GM11168 (cell line): ENCODE measurements at regions not wholly inside any gene's neighbourhood (a gene's known extent, or its start where the extent isn't known, plus 50 kb on each side); places are given as distances from the start of the nearest gene placed in this dataset.

ENCODE experiments used
- in situ Hi-C: fragments of 300-500 bp; cut with MboI; formaldehyde crosslinking; loops from one replicate; pipeline ENCODE4 v1.12.0; 2022; ENCODE audit warnings: low sequenced_read_pairs; ENCODE audit not compliant: unreplicated experiment

DNA sequence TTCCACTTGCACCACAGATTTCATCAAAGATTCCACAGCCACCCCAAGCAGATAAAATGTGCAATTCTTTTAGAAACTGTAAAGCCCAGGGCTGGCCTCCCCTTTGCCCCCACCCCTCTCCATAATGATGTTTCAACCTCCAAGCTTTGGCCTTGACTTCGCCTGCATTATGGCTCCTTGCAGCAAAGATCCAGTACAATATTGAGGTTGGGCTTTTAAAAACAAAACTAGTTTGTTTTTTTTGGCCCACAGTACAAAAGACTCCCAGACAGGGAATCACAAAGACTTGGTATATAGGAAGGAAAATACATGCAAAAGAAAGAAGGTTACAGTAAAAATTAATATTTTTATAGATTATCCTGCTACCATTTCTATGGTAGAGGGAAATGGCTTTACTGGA, 356.5 kb upstream of the PTBP2 start:
- in situ Hi-C loops: no loop called here

DNA sequence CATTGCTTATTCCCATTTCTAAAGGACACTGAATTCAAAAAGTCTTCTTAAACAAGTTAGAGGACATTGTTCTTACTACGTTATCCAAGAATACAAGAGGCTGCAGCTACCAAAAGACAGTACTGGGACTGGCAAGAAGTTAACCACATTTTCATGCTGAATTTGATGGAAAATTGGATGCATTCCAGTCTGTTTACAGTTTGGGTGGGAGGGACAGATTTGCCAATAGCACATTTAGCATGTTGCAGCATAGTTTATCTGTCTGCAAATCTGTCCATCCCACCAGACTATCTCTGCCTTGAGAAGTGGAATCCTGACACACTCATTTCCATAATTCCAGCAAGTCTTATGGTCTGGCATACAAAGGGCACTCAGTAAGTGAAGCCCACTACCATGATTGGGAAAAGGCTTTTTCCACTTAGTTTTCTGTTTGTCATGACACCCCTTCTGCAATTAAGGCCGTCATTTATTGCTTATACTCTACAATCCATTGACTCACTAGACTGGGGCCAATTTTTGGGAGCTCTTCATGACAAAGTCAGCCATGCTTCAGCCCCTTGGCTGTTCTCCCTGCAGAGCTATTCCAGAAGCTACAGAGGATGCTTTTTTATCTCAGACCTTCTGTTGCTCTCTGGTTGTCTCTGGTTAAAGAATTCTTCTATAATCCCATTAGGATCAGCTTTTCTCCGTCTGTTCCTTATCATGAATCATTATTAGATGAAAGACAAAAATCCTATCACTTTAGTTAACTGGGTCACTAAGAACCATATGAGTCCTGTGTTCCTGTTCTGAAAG, 355.8 kb upstream of the PTBP2 start:
- in situ Hi-C loops: no loop called here

DNA sequence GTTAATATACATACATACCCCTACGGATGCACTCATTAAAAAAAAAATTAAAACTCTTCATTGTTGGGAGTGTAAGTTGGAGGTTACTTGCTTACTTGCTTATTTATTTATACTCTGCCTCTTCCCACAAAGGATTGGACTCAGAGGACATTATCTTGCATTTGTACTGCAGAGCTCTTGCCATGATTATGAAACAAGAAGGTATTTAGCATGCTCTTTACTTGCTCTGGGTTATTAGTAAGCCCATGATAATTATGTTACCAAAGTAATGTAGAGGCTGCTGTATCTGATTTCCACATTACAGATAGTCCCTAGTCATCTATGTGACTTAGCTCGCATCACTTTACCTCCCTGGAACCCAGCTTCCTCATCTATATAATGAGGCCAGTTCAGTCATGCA, 355.1 kb upstream of the PTBP2 start:
- in situ Hi-C loops: no loop called here

DNA sequence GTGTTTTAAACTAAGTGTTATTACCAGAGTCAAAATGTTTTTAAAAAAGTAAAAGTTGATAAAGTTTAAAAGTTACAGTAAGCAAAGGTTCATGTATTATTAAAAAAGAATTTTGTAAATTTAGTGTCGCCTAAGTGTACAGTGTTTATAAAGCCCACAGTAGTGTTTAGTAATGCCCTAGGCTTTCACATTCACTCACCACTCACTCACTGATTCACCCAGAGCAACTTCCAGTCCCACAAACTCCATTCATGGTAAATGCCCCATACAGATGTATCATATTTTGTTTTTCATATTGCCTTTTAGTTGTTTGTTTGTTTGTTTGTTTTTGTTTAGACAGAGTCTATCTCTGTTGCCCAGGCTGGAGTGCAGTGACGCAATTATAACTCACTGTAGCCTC, 353.8 kb upstream of the PTBP2 start:
- in situ Hi-C loops: no loop called here

DNA sequence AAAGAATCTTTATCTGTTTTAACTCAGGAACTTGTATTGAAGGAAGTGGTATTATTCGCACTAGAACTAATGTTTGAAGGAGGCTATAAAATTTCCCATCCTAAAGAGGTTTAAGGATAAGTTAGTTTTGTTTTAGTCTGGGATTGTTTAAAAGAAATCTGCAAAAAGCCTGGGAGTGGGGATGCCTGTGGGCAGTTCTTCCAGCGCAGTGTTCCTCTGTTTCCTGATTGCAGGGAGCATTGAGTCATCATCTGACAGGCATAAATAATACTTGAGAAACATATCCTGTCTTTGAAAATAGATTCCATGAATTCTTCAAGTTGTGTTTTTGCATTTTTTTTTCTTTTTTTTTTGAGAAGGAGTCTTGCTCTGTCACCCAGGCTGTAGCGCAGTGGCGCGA, 350.8 kb upstream of the PTBP2 start:
- in situ Hi-C loops: no loop called here

DNA sequence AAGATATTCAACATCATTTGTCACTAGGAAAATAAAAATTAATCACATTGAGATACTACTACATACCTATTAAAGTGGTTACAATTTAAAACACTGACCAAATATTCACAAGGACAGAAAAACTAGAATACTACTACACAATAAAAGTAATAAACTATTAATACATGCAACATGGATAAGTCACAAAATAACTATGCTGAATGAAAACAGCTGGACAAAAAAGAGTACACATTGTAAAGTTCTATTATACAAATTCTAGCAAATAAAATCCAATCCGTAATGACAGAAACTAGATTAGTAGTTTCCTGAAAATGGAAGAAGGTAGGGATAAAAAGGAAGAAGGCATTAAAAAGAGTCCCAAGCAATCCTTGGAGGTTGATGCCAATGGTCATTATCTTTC, 348.7 kb upstream of the PTBP2 start:
- in situ Hi-C loops: no loop called here

DNA sequence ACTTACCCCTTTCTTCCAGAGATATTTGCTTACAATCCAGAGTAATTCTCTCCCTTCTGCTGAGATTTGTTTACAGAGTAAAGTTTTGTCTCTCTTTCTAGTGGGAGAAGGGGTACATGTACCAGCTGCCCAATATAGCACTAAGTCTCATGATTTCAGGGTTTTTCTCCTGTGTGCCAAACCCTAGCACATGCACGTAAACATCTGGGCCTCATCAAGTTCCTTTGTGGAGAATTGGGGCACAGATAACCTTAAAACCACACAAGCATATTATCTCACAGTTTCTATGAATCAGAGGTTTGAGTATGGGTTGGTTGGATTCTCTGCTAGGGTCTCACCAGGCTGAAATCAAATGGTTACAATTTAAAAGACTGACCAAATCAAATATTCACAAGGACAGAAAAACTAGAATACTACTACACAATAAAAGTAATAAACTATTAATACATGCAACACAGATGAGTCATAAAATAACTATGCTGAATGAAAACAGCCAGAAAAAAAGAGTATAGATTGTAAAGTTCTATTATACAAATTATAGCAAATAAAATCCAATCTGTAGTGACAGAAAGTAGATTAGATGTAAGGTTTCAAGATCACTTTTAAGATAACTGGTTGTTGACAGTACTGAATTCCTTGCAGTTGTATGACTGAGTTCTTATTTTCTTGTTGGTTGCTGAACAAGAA, 347.4 kb upstream of the PTBP2 start:
- in situ Hi-C loops: no loop called here

DNA sequence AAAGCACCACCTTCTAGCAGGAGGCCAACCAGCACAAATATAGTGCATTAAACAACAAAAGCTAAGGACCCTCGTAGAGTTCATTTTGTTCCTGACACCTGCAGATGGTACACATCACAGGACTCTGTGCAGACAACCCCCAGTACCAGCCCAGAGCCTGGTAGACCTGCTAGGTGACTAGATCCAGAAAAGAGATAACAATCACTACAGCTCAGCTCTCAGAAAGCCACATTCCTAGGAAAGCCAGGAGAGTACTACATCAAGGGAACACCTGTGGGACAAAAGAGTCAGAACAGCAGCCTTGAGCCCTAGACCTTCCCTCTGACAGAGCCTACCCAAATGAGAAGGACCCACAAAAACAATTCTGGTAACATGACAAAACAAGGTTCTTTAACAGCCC, 344.7 kb upstream of the PTBP2 start:
- in situ Hi-C loops: no loop called here

DNA sequence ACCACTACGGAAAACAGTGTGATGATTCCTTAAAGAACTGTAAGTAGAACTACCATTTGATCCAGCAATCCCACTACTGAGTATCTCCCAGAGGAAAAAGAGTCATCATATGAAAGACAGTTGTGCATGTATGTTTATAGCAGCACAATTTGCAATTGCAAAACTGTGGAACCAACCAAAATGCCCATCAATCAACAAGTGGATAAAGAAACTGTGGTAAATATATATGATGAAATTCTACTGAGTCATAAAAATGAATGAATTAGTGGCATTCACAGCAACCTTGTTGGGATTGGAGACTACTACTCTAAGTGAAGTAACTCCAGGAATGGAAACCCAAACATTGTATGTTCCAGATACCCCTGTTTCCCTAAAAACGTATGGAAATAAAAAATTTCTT, 337.0 kb upstream of the PTBP2 start:
- in situ Hi-C loops: no loop called here

DNA sequence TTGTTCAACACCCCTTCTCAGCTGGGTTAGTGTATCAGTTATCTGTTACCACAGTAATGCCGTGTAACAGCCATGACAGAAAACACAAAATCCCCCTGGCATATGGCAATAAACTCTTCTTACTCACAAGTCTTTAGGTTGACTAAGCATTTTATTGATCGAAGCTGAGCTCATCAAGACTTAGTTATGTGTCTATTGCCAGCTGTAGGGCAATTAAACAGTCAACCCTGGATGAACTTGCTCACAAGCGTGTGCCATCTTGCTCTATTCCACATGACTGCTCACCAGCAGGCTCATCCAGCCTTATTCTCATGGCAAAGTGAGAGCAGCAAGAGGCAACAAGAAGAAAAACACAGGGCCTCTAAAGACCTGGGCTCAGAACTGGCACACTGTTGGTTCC, 333.8 kb upstream of the PTBP2 start:
- in situ Hi-C loops: no loop called here

DNA sequence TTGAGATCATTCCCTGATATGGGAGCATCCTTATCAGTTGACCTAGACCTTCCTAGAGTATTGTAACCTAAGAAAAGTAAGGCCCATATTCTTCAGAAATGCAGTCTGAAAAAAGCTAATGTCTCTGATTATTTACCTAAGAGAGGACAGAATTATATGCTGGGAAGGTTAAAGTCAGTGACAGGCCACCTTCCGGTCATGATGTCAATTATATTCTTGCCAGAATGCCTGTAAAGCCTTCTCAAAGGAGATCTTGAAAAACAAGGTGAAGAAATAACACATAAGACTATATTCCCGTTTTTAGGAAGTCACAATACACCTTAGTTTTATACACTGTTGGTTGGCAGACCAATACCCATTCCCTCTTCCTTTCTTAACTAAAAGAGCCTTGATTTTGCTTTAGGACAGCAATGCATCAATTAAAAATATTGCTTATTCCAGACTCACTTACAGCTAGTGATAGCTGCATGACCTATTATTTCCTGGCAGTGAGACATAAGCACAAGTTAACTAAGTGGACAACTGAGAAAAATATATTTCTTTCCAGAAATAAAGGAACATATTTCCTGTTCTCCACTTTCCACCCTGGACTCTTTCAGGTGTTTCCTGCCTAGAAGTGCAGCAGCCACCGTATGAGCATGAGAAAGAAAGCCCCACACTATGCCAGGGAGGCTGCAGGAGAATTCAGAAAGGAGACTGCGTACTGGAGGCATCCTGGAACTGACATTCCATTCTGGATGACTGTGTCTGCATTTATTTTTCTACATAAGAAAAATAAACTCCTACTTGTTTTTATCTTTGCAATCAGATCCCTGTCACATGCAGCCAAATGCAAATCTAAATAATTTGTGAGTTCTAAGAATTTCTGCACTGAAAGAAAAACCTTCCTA, 332.9 kb upstream of the PTBP2 start:
- in situ Hi-C loops: no loop called here

DNA sequence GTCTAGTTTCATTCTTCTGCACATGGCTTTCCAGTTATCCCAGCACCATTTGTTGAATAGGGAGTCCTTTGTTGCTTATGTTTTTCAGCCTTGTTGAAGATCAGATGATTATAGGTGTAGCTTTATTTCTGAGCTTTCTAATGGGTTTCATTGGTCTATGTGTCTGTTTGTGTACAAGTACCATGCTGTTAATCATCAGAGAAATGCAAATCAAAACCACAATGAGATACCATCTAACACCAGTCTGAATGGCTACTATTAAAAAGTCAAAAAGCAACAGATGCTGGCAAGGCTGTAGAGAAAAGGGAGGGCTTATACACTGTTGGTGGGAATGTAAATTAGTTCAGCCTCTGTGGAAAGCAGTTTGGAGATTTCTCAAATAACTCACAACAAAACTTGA, 321.5 kb upstream of the PTBP2 start:
- in situ Hi-C loops: no loop called here

DNA sequence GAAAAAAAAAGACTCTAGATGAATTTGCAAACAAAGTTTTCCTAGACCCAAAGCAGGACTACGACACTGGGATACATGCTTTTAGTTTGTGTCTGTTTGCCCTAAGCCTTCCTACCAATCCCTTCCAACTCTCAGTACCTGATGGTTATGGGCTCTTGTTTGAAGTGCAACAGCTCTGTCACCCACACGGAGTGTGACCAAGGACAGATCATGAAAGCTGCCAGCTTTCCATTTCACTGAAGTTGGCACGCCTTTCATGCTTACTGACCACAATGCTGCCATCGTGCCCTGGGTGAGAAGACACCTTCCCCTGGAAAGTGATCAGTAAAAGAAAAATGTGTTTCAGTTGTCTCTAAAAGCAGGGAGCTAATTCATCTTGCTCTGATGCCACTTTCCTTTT, 312.5 kb upstream of the PTBP2 start:
- in situ Hi-C loops: no loop called here

DNA sequence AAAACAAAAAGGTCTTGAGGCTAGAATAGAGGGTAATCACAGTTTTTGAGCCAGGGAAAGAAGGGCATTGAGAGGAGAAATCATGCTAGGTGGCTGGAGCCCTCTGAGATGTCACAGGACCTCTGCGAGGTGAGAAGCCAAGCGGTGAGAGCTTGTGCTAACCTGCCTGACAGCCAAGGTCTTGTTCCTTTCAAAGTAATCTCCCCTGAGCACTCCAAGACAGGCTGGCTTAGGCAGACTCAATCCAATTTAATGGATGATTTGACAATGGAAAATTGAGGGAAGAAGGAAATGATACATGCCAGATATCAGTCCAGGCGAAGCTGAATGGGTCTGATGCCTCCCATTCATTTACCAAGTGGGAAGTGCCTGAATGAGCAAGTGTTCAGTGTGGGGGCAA, 311.9 kb upstream of the PTBP2 start:
- in situ Hi-C loops: no loop called here

DNA sequence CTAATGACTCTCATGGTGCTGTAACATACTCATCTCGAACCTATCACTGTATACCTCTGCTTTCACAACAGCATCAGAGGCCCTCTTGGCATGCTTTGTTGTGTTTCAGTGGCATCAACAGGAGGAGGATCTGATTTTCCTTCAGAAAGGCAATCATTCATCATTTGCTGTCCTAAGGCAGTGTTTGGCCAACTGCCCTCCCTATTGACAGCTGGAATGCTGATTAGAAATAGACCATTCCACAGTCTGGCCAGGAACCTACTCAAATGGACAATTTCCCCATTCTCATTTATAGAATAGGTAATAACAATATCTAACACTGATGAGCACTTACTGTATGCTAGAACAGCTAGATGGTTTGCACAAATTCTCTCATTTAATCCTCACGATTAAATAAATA, 310.6 kb upstream of the PTBP2 start:
- in situ Hi-C loops: no loop called here

DNA sequence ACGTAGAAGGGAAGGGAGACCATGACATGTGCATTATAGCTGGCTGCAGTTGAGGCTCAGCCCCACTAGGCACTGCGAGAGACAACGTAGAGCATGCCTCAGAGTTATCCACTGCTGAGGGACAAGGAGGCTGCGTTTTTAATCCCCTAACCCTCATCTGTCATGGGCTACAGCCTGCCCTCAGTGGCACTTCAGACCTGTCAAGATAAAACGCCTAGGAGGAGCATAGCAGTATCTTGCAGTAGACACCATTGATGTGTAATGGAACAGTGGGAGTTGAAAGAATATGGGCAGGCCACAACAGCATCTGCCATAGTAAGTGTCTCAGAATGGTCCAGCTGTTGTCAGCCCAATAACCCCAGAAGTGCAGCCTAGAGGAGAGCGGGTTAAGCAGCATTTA, 307.0 kb upstream of the PTBP2 start:
- in situ Hi-C loops: no loop called here

DNA sequence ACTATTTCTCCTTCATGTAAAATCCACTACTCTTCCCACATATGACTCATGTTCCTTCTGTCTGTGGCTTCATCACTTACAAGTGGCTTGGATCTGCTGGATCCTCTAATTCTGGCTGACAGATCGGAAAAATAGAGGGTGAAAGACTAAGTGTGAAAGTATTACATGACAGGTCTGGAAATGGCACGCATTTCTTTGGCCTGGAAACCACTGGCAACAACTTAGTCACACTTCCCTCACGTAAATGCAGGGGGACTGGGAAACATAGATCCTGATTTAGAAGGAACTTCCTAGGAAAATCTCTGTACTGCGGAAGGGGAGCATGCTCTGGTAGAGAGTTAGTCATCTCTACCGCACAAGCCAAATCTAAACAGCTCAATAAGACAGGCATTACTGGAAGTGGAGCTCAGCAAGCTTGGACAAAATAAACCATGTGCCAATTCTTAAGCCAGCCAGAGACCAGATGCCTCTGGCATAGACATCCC, 305.4 kb upstream of the PTBP2 start:
- in situ Hi-C loops: no loop called here

DNA sequence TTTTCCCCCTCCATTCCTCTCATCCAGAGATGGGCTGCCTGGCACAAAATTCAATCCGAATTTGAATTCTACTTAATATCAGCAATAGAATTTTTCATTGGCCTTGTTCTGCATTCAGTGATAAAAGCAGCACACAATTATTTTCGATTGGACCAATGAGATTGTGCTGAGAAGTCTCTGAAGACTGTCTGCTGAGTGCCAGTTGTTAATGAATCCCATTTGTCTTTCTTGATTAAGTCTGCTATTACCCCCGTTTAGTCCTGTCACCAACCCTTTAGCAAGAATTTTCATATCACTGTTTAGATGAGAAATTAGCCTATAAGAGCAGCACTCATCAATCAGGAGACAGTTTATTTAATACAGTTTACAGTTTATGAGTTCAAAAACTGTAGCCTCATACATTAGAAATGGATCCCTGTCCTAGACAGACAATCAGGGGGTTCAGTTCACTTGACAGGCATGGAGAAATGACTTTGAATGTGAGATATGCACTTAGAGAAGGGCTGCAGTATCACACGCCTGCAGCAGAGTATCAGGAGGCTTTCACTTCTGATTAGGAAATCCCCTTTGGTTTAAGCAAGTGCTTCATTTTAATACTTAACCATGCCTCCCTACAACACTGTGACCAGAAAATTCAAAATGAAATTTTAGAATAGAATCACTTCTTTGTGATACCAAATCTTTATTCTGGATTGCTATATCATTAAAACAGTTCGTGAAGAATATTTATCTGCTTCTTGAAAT, 304.7 kb upstream of the PTBP2 start:
- in situ Hi-C loops: no loop called here

DNA sequence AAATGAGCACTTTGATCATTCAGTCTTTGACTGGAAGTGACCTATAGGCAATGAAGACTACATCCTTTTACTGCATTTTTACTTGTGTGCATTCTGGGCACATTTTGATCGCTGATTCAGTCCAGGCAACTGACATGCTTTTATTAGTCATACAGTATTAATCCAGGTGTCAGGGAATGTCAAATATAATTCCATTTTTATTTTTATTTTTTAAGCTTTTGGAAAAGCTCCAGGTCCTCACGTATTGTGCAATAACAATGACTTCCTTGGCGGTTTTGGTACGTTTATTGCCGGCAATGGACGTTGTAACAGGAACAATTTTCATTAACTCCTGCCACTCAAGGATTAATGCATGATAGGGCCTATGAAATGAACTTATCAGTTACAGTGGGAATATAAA, 302.6 kb upstream of the PTBP2 start:
- in situ Hi-C loops: no loop called here

DNA sequence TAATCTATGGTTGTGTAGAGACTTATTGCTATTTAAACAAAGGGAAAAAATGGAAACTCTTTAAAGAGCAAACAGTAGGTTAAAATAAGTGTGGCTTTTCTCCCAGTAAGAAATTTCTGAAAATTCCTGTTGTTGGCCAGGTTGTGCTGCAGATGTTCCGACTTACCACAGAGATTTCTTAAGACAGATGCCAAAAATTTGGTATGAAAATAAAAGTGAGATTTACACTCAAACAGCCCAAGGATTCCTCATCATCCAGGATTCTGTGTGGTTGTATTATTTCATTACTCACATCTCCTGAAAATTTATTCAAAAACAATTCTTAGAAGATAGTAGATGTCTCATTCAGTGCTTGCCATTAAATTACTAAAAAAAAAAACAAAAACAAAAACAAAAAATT, 296.7 kb upstream of the PTBP2 start:
- in situ Hi-C loops: no loop called here
